Bronchial epithelial cell (primary cell): ENCODE measurements at regions not wholly inside any gene's neighbourhood (a gene's known extent, or its start where the extent isn't known, plus 50 kb on each side); places are given as distances from the start of the nearest gene placed in this dataset.

ENCODE experiments used
- DNase-seq: peaks from one replicate; pipeline ENCODE4 v3.0.0-alpha.2; 2010; ENCODE audit warnings: low read depth
- FAIRE-seq: peaks from 2 replicates; lab custom pipeline; 2011; peaks lifted over from hg19 to GRCh38; lab: Jason Lieb, UNC
- H3K27me3 ChIP-seq: 2 replicates; pipeline ENCODE4 v1.5.1; 2011; ENCODE audit warnings: low read length; ENCODE audit not compliant: control insufficient read depth, insufficient read depth
- H3K36me3 ChIP-seq: 2 replicates; pipeline ENCODE4 v1.5.1; 2011; ENCODE audit warnings: low read length; ENCODE audit not compliant: control insufficient read depth, insufficient read depth
- H3K4me3 ChIP-seq: 2 replicates; pipeline ENCODE4 v1.5.1; 2011; ENCODE audit warnings: mild to moderate bottlenecking, low read depth, low read length, control low read depth
- TF ChIP-seq, protein P1 (sequence below): IDR thresholded peaks from 2 replicates; pipeline ENCODE4 v1.5.1; 2011; ENCODE audit warnings: mild to moderate bottlenecking, moderate library complexity, low read length, control low read depth, inconsistent platforms; ENCODE audit not compliant: insufficient read depth, severe bottlenecking

GRCh38 chr3:118055381-118055780, 979.3 kb downstream of the IGSF11 start:
- TF ChIP-seq, protein P1, sequence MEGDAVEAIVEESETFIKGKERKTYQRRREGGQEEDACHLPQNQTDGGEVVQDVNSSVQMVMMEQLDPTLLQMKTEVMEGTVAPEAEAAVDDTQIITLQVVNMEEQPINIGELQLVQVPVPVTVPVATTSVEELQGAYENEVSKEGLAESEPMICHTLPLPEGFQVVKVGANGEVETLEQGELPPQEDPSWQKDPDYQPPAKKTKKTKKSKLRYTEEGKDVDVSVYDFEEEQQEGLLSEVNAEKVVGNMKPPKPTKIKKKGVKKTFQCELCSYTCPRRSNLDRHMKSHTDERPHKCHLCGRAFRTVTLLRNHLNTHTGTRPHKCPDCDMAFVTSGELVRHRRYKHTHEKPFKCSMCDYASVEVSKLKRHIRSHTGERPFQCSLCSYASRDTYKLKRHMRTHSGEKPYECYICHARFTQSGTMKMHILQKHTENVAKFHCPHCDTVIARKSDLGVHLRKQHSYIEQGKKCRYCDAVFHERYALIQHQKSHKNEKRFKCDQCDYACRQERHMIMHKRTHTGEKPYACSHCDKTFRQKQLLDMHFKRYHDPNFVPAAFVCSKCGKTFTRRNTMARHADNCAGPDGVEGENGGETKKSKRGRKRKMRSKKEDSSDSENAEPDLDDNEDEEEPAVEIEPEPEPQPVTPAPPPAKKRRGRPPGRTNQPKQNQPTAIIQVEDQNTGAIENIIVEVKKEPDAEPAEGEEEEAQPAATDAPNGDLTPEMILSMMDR = no peak
- DNase-seq = no peak
- Histone ChIP-seq H3K36me3 (no peaks in the 10 kb centered on the region), H3K4me3 (no peak overlapping the region), H3K27me3 (no peaks in the 10 kb centered on the region)
- no peak for FAIRE-seq

DNA sequence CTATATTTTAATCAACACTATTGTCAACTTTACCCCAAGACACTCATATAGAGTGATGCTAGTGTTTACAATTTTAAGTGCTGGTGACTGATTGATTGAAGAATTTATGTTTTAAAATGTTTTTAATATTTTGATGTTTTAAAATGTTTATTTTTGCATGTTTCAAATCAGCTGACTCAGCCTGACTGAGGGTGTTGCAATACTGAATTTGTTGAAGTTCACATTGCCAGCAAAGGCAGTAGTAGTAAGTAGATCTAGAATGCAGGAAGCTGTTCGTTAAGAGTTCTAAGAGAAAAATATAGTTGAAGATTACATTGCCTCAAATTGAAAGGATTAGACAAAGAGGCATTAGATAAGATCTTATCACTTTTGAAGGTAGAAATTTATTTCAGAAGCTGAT, 977.6 kb downstream of the IGSF11 start:
- DNase-seq (no peak), FAIRE-seq (no peak)
- Histone ChIP-seq H3K27me3 (no peaks in the 10 kb centered on the region), H3K36me3 (no peaks in the 10 kb centered on the region), H3K4me3 (no peak overlapping the region)
- TF ChIP-seq, protein P1 = no peak

- FAIRE-seq (no peak), DNase-seq (no peak)
- Histone ChIP-seq H3K27me3 (no peaks in the 10 kb centered on the region), H3K4me3 (no peak overlapping the region), H3K36me3 (no peaks in the 10 kb centered on the region)
- TF ChIP-seq, protein P1 = no peak
These were observed 975.5 kb downstream of the IGSF11 start for GRCh38 chr3:118059096-118059495.

- no peaks in the 10 kb centered on the region for H3K36me3 ChIP-seq
- no peak for FAIRE-seq
- H3K27me3 ChIP-seq = no peaks in the 10 kb centered on the region
- DNase-seq = no peak
- TF ChIP-seq, protein P1 = no peak
- H3K4me3 ChIP-seq = no peak overlapping the region
These were observed 967.2 kb downstream of the IGSF11 start for GRCh38 chr3:118067439-118067838.

DNA sequence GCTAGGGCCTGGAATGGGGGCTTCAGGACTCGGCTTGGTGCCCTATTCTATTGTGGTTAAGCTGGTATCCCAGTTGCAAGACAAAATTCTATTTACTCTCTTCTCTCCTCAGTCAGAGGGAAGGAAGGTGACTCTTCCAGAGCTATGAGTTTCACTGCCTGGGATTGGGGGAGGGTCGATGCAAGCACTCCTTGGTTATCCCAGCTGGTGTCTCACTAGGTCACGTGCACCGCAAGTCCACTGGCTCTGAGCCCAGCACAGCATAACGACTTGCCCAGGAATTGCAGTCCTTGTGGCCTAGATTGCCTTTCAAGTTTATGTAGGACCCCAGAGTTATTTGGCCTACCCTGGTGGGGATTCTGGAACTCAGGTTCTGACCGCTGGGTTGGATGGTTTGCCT, 958.8 kb downstream of the IGSF11 start:
- Histone ChIP-seq H3K36me3 (no peaks in the 10 kb centered on the region), H3K27me3 (no peaks in the 10 kb centered on the region), H3K4me3 (no peak overlapping the region)
- no peak for FAIRE-seq
- DNase-seq = no peak
- TF ChIP-seq, protein P1 = no peak

GRCh38 chr3:118077332-118077731, 957.3 kb downstream of the IGSF11 start:
- TF ChIP-seq, protein P1 = no peak
- FAIRE-seq (no peak), DNase-seq (no peak)

More at GRCh38 chr3:118077332-118077731, 957.3 kb downstream of the IGSF11 start:
- Histone ChIP-seq H3K36me3 (no peaks in the 10 kb centered on the region), H3K4me3 (no peak overlapping the region), H3K27me3 (no peaks in the 10 kb centered on the region)
